HG02759 (cell line): ENCODE measurements at regions not wholly inside any gene's neighbourhood (a gene's known extent, or its start where the extent isn't known, plus 50 kb on each side); places are given as distances from the start of the nearest gene placed in this dataset.
"Not testable (repeated sequence)": the region's sequence is repeated elsewhere in the genome, so short reads cannot be mapped to it uniquely, and the experiment has no call there.

Experiments
- ATAC-seq: cut with Tn5 transposase; IDR thresholded peaks from one replicate; pipeline ENCODE4 v1.9.1; 2021; ENCODE audit warnings: mild to moderate bottlenecking, moderate library complexity; ENCODE audit not compliant: unreplicated experiment

GRCh38 chr1:232579958-232580941 is 49.7 kb downstream of the SIPA1L2 start:
- no peak for ATAC-seq

- ATAC-seq, result no peak
These were observed 50.5 kb downstream of the SIPA1L2 start for GRCh38 chr1:232579466-232579865.

- peak; percentile 53 for ATAC-seq
These were observed 51.2 kb downstream of the SIPA1L2 start for GRCh38 chr1:232578651-232579195.

GRCh38 chr1:232577772-232578171 is 52.2 kb downstream of the SIPA1L2 start:
- no peak for ATAC-seq

- ATAC-seq, result no peak
These were observed 53.4 kb downstream of the SIPA1L2 start for GRCh38 chr1:232576537-232576936.

- no peak for ATAC-seq
These were observed 54.2 kb downstream of the SIPA1L2 start for GRCh38 chr1:232575763-232576040.

- no peak for ATAC-seq
These were observed 54.8 kb downstream of the SIPA1L2 start for GRCh38 chr1:232574889-232575762.

GRCh38 chr1:232574077-232574476 is 55.9 kb downstream of the SIPA1L2 start:
- no peak for ATAC-seq

- no peak for ATAC-seq
These were observed 58.4 kb downstream of the SIPA1L2 start for GRCh38 chr1:232571523-232571922.

GRCh38 chr1:232570007-232570406 is 59.9 kb downstream of the SIPA1L2 start:
- no peak for ATAC-seq

GRCh38 chr1:232569554-232569921 is 60.4 kb downstream of the SIPA1L2 start:
- not testable (repeated sequence) for ATAC-seq

GRCh38 chr1:232568906-232569553 is 60.9 kb downstream of the SIPA1L2 start:
- ATAC-seq, result no peak

GRCh38 chr1:232568331-232568852 is 61.5 kb downstream of the SIPA1L2 start:
- no peak for ATAC-seq

GRCh38 chr1:232566093-232566492 is 63.8 kb downstream of the SIPA1L2 start:
- no peak for ATAC-seq

GRCh38 chr1:232562855-232563510 is 67.0 kb downstream of the SIPA1L2 start:
- no peak for ATAC-seq

- no peak for ATAC-seq
These were observed 68.6 kb downstream of the SIPA1L2 start for GRCh38 chr1:232561381-232561780.

GRCh38 chr1:232560940-232561339 is 69.0 kb downstream of the SIPA1L2 start:
- no peak for ATAC-seq

GRCh38 chr1:232558954-232559353 is 71.0 kb downstream of the SIPA1L2 start:
- ATAC-seq, result no peak

GRCh38 chr1:232557502-232558191 is 72.3 kb downstream of the SIPA1L2 start:
- no peak for ATAC-seq

- no peak for ATAC-seq
These were observed 72.8 kb downstream of the SIPA1L2 start for GRCh38 chr1:232557096-232557495.
